Activated CD4-positive, alpha-beta memory T cell treated with anti-CD3 and anti-CD28 coated beads for 36 hours (primary cell): ENCODE measurements at regions not wholly inside any gene's neighbourhood (a gene's known extent, or its start where the extent isn't known, plus 50 kb on each side); places are given as distances from the start of the nearest gene placed in this dataset.

Experiments
- CTCF ChIA-PET: fragments of 350-600 bp; sonication (Branson Sonifier 250); formaldehyde crosslinking; loops from one replicate; lab custom pipeline; 2021; ENCODE audit warnings: antibody characterized with exemption, inconsistent platforms; lab: Charles Lee
- POLR2A ChIA-PET: fragments of 350-600 bp; sonication (Branson Sonifier 250); formaldehyde crosslinking; loops from one replicate; lab custom pipeline; 2021; ENCODE audit warnings: antibody characterized with exemption; lab: Charles Lee
- DNase-seq: peaks from one replicate; pipeline ENCODE4 v3.0.0-alpha.2; 2020
- H3K27ac Mint-ChIP-seq: one replicate; pipeline ENCODE4 v1.8.0; 2021; ENCODE audit warnings: mixed read lengths
- H3K27me3 Mint-ChIP-seq: one replicate; pipeline ENCODE4 v1.8.0; 2021; ENCODE audit warnings: mixed read lengths
- H3K36me3 Mint-ChIP-seq: one replicate; pipeline ENCODE4 v1.8.0; 2021; ENCODE audit warnings: mixed read lengths
- H3K4me1 Mint-ChIP-seq: one replicate; pipeline ENCODE4 v1.8.0; 2021; ENCODE audit warnings: low read depth, mixed read lengths
- H3K4me3 Mint-ChIP-seq: one replicate; pipeline ENCODE4 v1.8.0; 2021; ENCODE audit warnings: mild to moderate bottlenecking, mixed read lengths
- H3K9me3 Mint-ChIP-seq: one replicate; pipeline ENCODE4 v1.8.0; 2021; ENCODE audit warnings: mixed read lengths
- intact Hi-C: fragments of 100-400 bp; cut with micrococcal nuclease; formaldehyde crosslinking; loops from one replicate; pipeline ENCODE4 v1.15.1; 2023

DNA sequence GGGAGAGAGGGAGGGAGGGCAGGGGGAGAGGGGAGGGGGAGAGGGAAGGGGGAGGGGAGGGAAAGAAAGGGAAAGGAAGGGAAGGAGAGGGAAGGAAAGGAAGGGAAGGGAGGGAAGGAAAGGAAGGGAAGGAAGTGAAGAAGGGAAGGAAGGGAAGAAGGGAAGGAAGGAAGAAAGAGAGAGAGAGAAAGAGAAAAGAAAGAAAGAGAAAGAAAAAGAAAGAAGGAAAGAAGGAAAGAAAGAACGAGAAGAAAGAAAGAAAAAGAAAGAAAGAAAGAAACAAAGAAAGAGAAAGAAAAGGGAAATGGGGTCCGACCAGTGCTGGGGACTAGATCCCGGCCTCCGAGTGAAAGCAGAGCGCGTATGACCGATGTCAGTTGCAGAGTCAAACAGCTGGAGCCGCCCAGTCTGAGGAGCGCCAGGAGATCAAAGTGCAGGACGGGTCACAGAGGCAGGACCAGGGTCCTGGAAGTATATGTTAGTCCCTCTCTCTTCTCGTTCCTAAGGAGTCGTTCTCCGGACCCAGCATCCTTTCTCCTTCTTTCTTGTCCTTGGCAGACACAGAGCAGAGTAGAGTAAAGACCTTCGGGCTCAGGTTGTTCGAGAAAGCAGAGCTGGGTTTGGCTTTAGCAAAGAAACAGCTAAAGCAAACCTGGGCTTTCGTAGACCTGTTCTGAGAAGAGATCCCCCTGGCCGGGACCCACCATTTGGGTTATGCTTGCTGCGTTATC is 305.4 kb upstream of the MSX2 start:
- Mint-ChIP-seq H3K36me3 (no peaks in the 10 kb centered on the region), H3K4me3 (peak overlapping the region; percentile 60)
- POLR2A ChIA-PET: no interaction called here

DNA sequence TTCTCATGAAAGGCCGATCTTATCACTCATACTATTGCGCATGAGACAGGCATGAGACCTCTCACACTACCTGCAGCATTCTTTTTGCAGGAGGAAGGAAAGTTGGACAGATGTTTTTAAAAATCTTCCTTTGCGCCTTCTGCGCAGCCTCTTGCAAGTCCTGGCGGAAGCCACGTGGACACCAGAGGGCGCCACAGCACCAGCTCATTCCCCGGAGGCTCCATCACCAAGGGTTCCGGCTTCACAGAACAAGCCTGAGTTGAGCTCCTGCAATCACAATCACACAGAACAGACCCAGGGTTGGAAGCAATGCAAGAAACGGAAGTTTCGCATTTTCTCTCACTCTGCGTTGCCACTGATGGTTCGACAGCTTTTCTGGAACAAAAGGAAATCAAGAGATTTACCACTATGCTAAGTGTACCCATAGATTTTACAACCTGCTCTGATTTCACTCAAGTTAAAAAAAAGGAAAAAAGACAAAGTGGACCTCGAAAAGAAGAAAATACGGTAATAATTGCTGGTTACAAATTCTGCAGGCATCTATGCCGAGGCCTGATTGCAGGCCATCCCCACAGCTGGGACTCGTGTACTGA is 304.7 kb upstream of the MSX2 start:
- no peaks in the 10 kb centered on the region for H3K36me3 Mint-ChIP-seq
- H3K4me1 Mint-ChIP-seq: peaks cover 11% of the 10 kb centered on the region
- peak overlapping the region; percentile 60 for H3K4me3 Mint-ChIP-seq
- H3K9me3 Mint-ChIP-seq: no peaks in the 10 kb centered on the region
- no peak overlapping the region for H3K27ac Mint-ChIP-seq
- CTCF ChIA-PET: interaction anchor here (0.6 to 3.2 kb wide), 29 partner anchors 9 to 728 kb away, joined by 3 to 42 read pairs (median 4); no protein-coding TSS in a partner anchor
- H3K27me3 Mint-ChIP-seq: peaks cover 11% of the 10 kb centered on the region
- DNase-seq: peak; percentile 89
- intact Hi-C loops: loop anchor here (1.0 to 2.0 kb wide), 2 partner anchors 317 to 517 kb away; no protein-coding TSS in a partner anchor
- POLR2A ChIA-PET: no interaction called here

More for the DNA sequence above, 305.4 kb upstream of the MSX2 start:
- Mint-ChIP-seq H3K4me1 (peaks cover 11% of the 10 kb centered on the region), H3K9me3 (no peaks in the 10 kb centered on the region), H3K27me3 (peaks cover 11% of the 10 kb centered on the region), H3K27ac (no peak overlapping the region)
- intact Hi-C loops: loop anchor here (1.0 to 2.0 kb wide), 2 partner anchors 317 to 518 kb away; no protein-coding TSS in a partner anchor
- DNase-seq: peak; percentile 12
- CTCF ChIA-PET: interaction anchor here (0.7 to 3.2 kb wide), 18 partner anchors 9 to 518 kb away, joined by 3 to 42 read pairs (median 6); no protein-coding TSS in a partner anchor

DNA sequence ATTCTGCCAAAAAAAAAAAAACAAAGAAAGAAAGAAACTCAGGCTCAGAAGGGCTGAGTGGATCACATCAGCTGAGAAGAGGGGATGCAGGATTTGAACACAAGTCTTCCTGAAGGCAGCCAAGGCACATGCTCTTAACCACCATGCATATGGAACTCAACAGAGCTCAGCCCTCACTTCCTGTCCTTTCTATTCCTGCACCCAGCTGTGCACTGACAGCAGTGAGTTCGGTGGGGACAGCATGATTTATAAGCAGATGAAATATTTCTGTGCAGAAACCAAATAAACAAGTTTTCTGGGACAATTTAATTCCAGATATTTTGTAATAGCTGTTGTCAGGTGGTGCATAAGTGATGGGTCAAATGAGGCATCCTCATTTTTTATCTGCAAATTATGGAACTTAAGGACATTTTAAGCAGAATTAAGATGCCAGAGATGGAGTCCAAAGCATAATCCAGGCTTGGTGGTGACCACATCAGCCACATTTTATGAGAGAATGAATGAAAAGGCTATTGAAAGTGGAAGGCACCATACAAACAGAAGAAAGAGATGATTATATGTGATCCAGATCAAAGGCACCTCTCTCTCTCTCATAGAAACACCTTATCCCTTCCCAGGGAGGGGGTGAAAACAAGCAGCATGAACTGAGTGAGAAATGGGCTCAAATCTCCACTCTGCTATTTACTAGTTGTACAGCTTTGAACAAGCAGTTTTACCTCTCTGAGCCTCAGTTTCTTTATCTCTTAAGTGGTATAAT is 303.6 kb upstream of the MSX2 start:
- Mint-ChIP-seq H3K27me3 (peaks cover 11% of the 10 kb centered on the region), H3K9me3 (no peaks in the 10 kb centered on the region), H3K27ac (no peak overlapping the region), H3K36me3 (no peaks in the 10 kb centered on the region), H3K4me3 (no peak overlapping the region), H3K4me1 (peaks cover 14% of the 10 kb centered on the region)
- ChIA-PET POLR2A (no interaction called here), CTCF (interaction anchor here (1.3 to 3.2 kb wide), 5 partner anchors 14 to 513 kb away, joined by 3 to 42 read pairs (median 6); no protein-coding TSS in a partner anchor)
- DNase-seq: no peak
- intact Hi-C loops: no loop called here

DNA sequence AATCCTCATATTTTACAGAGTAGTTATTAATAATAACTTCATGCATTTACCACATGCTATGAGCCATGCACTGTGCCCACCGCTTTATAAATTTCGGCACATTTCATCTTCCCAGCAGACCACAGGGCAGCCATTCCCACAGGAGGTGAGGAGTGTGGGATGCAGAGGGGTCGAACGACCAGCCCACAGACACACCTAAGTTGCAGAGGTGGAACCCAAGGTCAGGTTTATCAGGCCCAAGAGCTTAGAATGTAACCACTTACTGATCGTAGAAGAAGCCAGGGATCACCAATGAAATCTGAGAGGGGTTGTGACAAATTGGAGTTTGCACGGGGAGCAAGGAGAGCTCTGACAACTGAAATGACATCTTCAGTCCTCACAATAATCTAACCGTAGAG is 303.0 kb upstream of the MSX2 start:
- intact Hi-C loops: no loop called here
- POLR2A ChIA-PET: no interaction called here
- Mint-ChIP-seq H3K9me3 (no peaks in the 10 kb centered on the region), H3K4me1 (peaks cover 14% of the 10 kb centered on the region), H3K27me3 (peaks cover 8% of the 10 kb centered on the region), H3K36me3 (no peaks in the 10 kb centered on the region), H3K27ac (no peak overlapping the region), H3K4me3 (no peak overlapping the region)
- CTCF ChIA-PET: interaction anchor here (1.1 to 3.2 kb wide), 2 partner anchors 372 to 516 kb away, joined by 3 to 42 read pairs; no protein-coding TSS in a partner anchor
- no peak for DNase-seq

DNA sequence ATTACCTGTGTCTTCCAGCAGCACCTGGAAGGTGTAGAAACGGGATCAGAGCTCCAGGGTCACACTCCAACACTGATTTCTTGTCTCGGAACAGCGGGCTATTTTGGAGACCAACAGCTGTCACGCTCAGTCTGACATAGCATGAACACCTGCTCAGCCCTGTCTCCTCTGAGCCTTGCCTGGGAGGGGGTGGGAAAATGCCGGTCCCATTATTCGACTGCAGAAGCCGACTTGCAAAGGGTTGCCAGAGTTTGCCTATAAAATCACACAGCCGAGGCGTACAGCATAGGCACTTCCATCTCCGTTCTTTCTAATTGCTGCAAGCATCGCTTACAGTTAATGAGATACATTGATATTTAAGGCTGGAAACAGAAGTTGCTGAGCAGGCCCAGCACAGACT is 300.8 kb upstream of the MSX2 start:
- H3K4me1 Mint-ChIP-seq: peaks cover 14% of the 10 kb centered on the region
- no peaks in the 10 kb centered on the region for H3K9me3 Mint-ChIP-seq
- no peak for DNase-seq
- ChIA-PET CTCF (interaction anchor here (1.4 to 1.6 kb wide), 2 partner anchors 313 to 367 kb away, joined by 3 read pairs; no protein-coding TSS in a partner anchor), POLR2A (no interaction called here)
- no peak overlapping the region for H3K4me3 Mint-ChIP-seq
- H3K27ac Mint-ChIP-seq: no peak overlapping the region
- no peaks in the 10 kb centered on the region for H3K27me3 Mint-ChIP-seq
- H3K36me3 Mint-ChIP-seq: no peaks in the 10 kb centered on the region
- intact Hi-C loops: no loop called here

DNA sequence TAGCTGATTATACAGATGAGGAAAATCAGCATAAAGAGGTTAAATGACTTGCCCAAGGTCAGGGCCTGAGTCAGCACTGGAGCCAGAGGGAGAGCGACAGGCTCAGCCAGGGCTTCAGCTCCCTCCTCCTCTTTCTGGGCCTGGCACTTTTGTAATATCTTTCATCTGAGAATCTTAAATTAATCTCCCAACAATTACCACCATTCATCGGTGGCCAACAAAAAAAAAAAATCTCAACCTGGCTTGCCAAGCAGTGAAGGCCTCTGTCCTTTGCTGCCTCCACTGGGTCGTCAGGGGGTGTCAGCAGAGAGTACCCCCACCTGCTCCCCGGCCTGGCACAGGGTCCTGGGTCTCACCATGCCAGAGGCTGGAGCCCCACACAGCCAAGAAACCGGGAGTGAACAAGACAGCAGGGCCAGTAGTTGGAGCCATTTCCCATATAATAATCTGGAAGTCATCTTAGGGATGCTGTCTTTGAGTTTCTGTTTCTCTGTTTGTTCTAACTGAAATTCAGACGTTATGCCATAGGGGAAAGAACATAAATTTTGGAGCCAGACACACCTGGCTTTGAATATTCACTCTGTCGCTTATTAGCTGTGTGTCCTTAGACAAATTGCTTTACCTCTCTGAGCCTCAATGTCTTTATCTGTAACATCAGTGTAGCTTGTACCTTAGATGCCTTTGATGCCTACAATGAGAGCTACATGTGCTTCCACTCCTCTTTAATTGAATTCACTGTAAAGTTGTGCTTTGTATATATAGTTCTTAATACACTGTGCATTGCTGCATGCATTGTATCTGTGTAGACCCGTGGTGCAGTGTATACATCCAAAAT is 299.9 kb upstream of the MSX2 start:
- Mint-ChIP-seq H3K4me3 (no peak overlapping the region), H3K9me3 (no peaks in the 10 kb centered on the region), H3K36me3 (no peaks in the 10 kb centered on the region), H3K27me3 (no peaks in the 10 kb centered on the region), H3K4me1 (peaks cover 10% of the 10 kb centered on the region), H3K27ac (no peak overlapping the region)
- POLR2A ChIA-PET: no interaction called here
- intact Hi-C loops: no loop called here
- CTCF ChIA-PET: interaction anchor here (1.4 kb wide), 1 partner anchor 312 kb away, joined by 3 read pairs; no protein-coding TSS in a partner anchor
- DNase-seq: no peak

DNA sequence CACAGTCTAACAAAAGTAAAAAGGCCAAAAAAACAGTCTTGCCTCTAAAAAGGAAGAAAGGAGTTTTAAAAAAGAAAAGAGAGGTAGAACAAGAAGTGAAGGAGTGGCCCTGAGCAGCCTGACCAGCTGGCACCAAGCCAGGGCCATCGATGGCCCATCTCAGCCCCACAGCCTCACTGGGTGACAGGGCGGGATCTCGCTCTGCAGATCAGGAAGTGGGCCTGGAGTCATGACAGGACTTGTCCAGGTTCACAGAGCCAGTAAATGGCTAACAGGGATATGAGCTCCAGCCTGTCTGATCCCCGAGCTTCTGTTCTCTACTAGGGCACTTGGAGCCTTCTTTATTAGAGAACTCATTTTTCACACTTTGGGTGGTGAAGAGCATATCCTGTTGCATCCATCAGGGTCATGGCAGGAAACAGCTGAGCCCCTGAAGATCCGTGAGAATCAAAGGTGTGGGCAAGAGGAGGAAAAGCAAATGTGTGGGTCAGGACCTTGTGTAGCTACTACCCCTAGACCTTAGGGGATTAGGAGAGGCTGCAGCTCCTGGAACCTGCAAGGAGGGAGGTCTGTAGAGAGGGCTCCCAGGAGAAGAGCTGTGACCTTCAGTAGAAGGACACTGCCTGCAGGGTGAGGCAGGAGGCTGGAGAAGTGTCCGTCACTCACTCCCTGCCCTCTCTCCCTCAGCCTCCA is 299.0 kb upstream of the MSX2 start:
- Mint-ChIP-seq H3K4me1 (peaks cover 3% of the 10 kb centered on the region), H3K27me3 (no peaks in the 10 kb centered on the region), H3K36me3 (no peaks in the 10 kb centered on the region), H3K27ac (no peak overlapping the region), H3K4me3 (no peak overlapping the region), H3K9me3 (no peaks in the 10 kb centered on the region)
- CTCF ChIA-PET: no interaction called here
- intact Hi-C loops: no loop called here
- POLR2A ChIA-PET: interaction anchor here (0.6 kb wide), 1 partner anchor 131 kb away, joined by 3 read pairs; no protein-coding TSS in a partner anchor
- DNase-seq: no peak

DNA sequence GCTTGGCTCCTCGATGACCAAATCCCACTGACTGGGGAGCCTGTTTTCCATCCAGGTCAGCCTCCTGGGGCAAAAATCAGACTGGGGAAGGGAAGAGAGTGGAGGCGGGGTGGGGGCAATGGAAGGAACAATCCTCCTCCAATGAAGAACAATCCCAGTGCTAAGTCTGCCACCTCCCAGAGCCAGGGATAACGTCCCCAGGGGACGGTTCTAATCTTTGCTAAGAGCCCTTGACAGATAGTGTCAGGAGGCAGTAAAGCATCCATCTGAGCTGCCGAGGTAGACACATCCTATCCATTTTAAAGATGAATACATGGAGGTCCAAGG is 298.5 kb upstream of the MSX2 start:
- intact Hi-C loops: no loop called here
- no peak for DNase-seq
- Mint-ChIP-seq H3K36me3 (no peaks in the 10 kb centered on the region), H3K27me3 (no peaks in the 10 kb centered on the region), H3K9me3 (no peaks in the 10 kb centered on the region), H3K27ac (no peak overlapping the region), H3K4me1 (peaks cover 3% of the 10 kb centered on the region), H3K4me3 (no peak overlapping the region)
- POLR2A ChIA-PET: interaction anchor here (0.6 kb wide), 1 partner anchor 131 kb away, joined by 3 read pairs; no protein-coding TSS in a partner anchor
- CTCF ChIA-PET: no interaction called here

DNA sequence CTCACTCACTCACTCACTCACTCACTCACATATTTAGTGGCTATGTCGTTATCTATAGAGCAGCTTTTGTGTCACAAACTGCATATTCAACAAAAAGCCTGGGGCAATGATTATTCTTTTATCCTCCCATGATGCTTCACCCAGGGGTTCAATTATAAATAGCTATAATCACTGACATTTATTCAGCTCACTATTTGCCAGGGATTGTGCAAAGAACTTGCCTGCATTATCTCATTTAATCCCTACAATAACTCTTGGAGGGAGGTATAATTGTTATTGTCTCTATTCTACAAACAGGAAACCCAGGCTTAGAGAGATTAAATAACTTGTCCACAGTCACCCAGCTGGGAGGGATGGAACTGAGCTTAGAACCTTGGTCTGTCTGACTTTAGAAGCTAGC is 298.0 kb upstream of the MSX2 start:
- Mint-ChIP-seq H3K36me3 (no peaks in the 10 kb centered on the region), H3K27ac (no peak overlapping the region), H3K27me3 (no peaks in the 10 kb centered on the region), H3K9me3 (no peaks in the 10 kb centered on the region), H3K4me3 (no peak overlapping the region), H3K4me1 (peaks cover 5% of the 10 kb centered on the region)
- ChIA-PET CTCF (no interaction called here), POLR2A (no interaction called here)
- intact Hi-C loops: no loop called here
- no peak for DNase-seq

DNA sequence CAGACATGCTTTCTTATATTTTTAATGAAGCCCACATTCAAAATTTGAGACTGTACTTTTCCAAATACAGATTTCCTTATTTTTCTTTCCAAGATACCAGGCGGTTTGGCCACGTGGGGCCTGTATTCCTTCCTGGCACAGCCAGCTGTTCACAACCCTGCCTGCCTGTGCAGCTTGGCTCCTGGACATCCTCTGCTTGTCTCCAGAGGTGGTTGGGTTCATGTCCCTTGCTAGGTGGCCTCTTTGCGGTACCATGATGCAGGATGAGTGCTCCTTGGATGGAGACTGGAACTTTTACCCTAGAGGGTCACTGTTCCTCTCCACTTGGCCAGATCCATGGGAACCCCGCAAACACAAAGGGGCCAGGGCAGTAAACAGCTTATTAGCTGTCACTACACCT is 297.5 kb upstream of the MSX2 start:
- no peaks in the 10 kb centered on the region for H3K9me3 Mint-ChIP-seq

DNA sequence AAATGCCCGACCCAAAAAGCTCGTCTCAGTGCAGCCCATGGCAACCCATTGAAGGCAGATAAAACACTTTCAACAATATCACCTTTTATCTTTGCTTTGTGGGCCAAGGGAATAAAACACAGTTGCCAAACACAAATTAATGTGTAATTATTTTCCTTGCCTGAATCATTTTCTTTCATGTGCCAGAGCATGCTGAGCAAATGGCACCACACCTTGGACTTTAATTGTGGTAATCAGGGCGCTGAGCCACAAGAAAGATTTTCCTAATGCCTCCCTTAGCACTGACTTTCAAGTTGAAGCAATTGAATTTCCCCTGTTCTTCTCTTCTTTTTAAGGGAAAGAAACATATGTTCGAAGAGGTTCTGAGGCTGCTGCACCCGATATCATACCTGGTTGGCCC is 297.1 kb upstream of the MSX2 start:
- H3K36me3 Mint-ChIP-seq: no peaks in the 10 kb centered on the region
- DNase-seq: no peak
- no peaks in the 10 kb centered on the region for H3K27me3 Mint-ChIP-seq
- POLR2A ChIA-PET: no interaction called here
- H3K4me3 Mint-ChIP-seq: no peak overlapping the region
- H3K4me1 Mint-ChIP-seq: peaks cover 9% of the 10 kb centered on the region
- H3K27ac Mint-ChIP-seq: no peak overlapping the region
- no peaks in the 10 kb centered on the region for H3K9me3 Mint-ChIP-seq
- intact Hi-C loops: no loop called here
- CTCF ChIA-PET: no interaction called here

More for the DNA sequence above, 297.5 kb upstream of the MSX2 start:
- ChIA-PET POLR2A (no interaction called here), CTCF (no interaction called here)
- H3K36me3 Mint-ChIP-seq: no peaks in the 10 kb centered on the region
- DNase-seq: no peak
- no peak overlapping the region for H3K4me3 Mint-ChIP-seq
- peaks cover 9% of the 10 kb centered on the region for H3K4me1 Mint-ChIP-seq
- no peak overlapping the region for H3K27ac Mint-ChIP-seq
- intact Hi-C loops: no loop called here
- H3K27me3 Mint-ChIP-seq: no peaks in the 10 kb centered on the region
